Astrocyte of the cerebellum (primary cell): ENCODE measurements at regions not wholly inside any gene's neighbourhood (a gene's known extent, or its start where the extent isn't known, plus 50 kb on each side); places are given as distances from the start of the nearest gene placed in this dataset.

Experiments
- DNase-seq: peaks from one replicate; pipeline ENCODE4 v3.0.0-alpha.2; 2011; ENCODE audit warnings: low read depth
- H3K4me3 ChIP-seq: 2 replicates; pipeline ENCODE4 v1.5.1; 2011; ENCODE audit warnings: mild to moderate bottlenecking, low read depth, low read length, moderate library complexity
- in situ Hi-C: cut with HindIII; loops from 2 replicates; pipeline ENCODE4 v1.10.0; 2017; ENCODE audit warnings: low sequenced_read_pairs
- TF ChIP-seq, protein P1 (sequence below): IDR thresholded peaks from 2 replicates; pipeline ENCODE4 v1.5.1; 2012; ENCODE audit warnings: low read length, low read depth, moderate library complexity, mild to moderate bottlenecking; ENCODE audit errors: missing control alignments

DNA sequence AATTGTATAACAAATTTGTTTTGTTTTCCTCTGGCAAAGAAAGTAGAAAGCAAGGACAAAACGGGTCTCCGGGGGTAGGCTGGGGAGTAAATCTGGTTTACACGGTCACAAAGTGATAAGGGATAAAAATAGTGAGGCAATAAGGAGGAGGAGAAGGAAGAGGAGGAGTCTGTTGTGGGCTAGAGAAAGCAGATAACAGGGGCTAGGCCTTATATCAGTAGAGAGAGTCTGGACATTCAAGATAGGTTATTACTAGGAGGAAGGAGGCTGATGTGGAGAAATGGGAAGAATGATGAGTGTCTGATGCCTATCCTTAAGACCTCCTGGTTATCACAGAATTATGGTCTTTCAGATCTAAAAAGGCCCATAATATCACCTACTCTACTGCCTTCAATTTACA is 83.2 kb upstream of the SSTR1 start:
- in situ Hi-C loops: no loop called here
- H3K4me3 ChIP-seq: no peak overlapping the region
- TF ChIP-seq, protein P1, sequence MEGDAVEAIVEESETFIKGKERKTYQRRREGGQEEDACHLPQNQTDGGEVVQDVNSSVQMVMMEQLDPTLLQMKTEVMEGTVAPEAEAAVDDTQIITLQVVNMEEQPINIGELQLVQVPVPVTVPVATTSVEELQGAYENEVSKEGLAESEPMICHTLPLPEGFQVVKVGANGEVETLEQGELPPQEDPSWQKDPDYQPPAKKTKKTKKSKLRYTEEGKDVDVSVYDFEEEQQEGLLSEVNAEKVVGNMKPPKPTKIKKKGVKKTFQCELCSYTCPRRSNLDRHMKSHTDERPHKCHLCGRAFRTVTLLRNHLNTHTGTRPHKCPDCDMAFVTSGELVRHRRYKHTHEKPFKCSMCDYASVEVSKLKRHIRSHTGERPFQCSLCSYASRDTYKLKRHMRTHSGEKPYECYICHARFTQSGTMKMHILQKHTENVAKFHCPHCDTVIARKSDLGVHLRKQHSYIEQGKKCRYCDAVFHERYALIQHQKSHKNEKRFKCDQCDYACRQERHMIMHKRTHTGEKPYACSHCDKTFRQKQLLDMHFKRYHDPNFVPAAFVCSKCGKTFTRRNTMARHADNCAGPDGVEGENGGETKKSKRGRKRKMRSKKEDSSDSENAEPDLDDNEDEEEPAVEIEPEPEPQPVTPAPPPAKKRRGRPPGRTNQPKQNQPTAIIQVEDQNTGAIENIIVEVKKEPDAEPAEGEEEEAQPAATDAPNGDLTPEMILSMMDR: no peak
- DNase-seq: no peak

GRCh38 chr14:38125481-38126037 is 82.1 kb upstream of the SSTR1 start:
- TF ChIP-seq, protein P1: no peak
- no peak overlapping the region for H3K4me3 ChIP-seq
- DNase-seq: no peak
- in situ Hi-C loops: no loop called here

GRCh38 chr14:38127356-38127755 is 80.3 kb upstream of the SSTR1 start:
- no peak for DNase-seq
- in situ Hi-C loops: no loop called here
- TF ChIP-seq, protein P1: no peak
- no peak overlapping the region for H3K4me3 ChIP-seq

DNA sequence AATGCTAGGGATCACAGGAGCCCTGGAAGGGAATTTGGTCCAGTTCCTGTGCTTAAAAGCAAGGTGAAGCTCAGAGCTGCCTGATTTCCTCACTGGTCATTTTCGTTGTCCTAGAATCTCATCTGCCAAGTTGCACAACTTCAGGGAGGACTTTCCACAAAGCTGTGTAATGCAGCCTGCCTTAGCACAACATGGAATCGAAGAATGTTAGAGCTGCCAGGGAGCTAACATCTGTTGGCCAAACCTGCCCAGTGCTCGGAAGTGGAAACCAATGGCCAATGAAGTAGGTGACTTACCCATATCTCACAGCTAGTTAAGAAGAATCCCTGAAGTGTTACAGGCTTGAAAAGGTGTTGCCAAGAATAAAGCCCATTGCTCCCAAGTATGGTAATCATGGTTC is 79.9 kb upstream of the SSTR1 start:
- in situ Hi-C loops: no loop called here
- H3K4me3 ChIP-seq: no peak overlapping the region
- TF ChIP-seq, protein P1: no peak
- DNase-seq: no peak

- in situ Hi-C loops: no loop called here
- DNase-seq: no peak
- no peak overlapping the region for H3K4me3 ChIP-seq
- TF ChIP-seq, protein P1: no peak
Measured at GRCh38 chr14:38128640-38129039, 79.1 kb upstream of the SSTR1 start.

GRCh38 chr14:38129192-38129591 is 78.5 kb upstream of the SSTR1 start:
- in situ Hi-C loops: no loop called here
- H3K4me3 ChIP-seq: no peak overlapping the region
- no peak for DNase-seq
- TF ChIP-seq, protein P1: no peak
